GM12872 (cell line): ENCODE measurements at regions not wholly inside any gene's neighbourhood (a gene's known extent, or its start where the extent isn't known, plus 50 kb on each side); places are given as distances from the start of the nearest gene placed in this dataset.

Experiments used
- CTCF ChIP-seq: IDR thresholded peaks from 3 replicates; pipeline ENCODE4 v1.5.1; 2011; ENCODE audit warnings: low read depth, mild to moderate bottlenecking, low read length, moderate library complexity; ENCODE audit not compliant: insufficient read depth

GRCh38 chr16:17032332-17032731 lies 438.4 kb downstream of the XYLT1 start:
- no peak for TF ChIP-seq CTCF

- no peak for TF ChIP-seq CTCF
These were observed 436.1 kb downstream of the XYLT1 start for GRCh38 chr16:17034477-17035252.

GRCh38 chr16:17037499-17037898 lies 433.3 kb downstream of the XYLT1 start:
- no peak for TF ChIP-seq CTCF

- no peak for TF ChIP-seq CTCF
These were observed 432.3 kb downstream of the XYLT1 start for GRCh38 chr16:17038415-17038814.

GRCh38 chr16:17050468-17050867 lies 420.3 kb downstream of the XYLT1 start:
- TF ChIP-seq CTCF, result no peak
